AG09309 (cell line): ENCODE measurements at regions not wholly inside any gene's neighbourhood (a gene's known extent, or its start where the extent isn't known, plus 50 kb on each side); places are given as distances from the start of the nearest gene placed in this dataset.

Experiments used
- DNase-seq: peaks from one replicate; pipeline ENCODE4 v3.0.0-alpha.2; 2010; ENCODE audit warnings: low read depth
- H3K4me3 ChIP-seq: 2 replicates; pipeline ENCODE4 v1.5.1; 2011; ENCODE audit warnings: mild to moderate bottlenecking, low read depth, low read length, moderate library complexity; ENCODE audit not compliant: control insufficient read depth
- TF ChIP-seq, protein P1 (sequence below): IDR thresholded peaks from 2 replicates; pipeline ENCODE4 v1.5.1; 2011; ENCODE audit warnings: mild to moderate bottlenecking, low read depth, low read length, inconsistent platforms; ENCODE audit not compliant: insufficient read depth, control insufficient read depth; ENCODE audit errors: missing control alignments

DNA sequence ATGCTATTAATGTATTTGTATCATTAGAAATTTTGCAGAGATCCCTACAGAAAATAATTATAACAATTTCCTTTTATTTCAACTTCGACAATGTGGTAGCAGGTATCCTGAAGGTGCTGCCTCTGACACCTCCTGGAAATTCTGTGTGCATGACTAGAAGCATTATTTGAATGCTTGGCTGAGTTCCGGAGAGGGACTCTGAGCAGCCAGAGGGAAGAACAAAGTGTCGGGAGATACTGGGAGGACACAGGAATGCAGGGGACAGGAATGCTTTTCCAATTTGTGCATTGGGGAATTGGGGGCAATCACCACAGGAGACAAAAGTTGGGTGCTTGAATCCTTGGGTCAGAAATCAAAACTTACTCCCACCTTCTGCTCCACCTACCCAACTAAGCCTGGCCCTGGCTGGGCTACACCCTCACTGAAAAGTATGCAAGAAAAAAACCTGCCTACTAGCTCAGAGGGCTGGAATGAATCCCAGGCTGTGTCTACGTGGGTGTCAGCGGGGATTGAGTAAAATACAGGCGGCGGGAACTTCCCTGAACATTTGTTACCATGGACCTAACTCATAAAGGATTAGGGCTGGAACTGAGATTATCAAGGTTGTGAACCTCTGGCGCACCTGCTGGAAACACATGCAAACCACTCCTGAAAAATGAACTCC is 299.3 kb downstream of the SOX11 start:
- no peak overlapping the region for H3K4me3 ChIP-seq
- no peak for DNase-seq
- TF ChIP-seq, protein P1, sequence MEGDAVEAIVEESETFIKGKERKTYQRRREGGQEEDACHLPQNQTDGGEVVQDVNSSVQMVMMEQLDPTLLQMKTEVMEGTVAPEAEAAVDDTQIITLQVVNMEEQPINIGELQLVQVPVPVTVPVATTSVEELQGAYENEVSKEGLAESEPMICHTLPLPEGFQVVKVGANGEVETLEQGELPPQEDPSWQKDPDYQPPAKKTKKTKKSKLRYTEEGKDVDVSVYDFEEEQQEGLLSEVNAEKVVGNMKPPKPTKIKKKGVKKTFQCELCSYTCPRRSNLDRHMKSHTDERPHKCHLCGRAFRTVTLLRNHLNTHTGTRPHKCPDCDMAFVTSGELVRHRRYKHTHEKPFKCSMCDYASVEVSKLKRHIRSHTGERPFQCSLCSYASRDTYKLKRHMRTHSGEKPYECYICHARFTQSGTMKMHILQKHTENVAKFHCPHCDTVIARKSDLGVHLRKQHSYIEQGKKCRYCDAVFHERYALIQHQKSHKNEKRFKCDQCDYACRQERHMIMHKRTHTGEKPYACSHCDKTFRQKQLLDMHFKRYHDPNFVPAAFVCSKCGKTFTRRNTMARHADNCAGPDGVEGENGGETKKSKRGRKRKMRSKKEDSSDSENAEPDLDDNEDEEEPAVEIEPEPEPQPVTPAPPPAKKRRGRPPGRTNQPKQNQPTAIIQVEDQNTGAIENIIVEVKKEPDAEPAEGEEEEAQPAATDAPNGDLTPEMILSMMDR = no peak

DNA sequence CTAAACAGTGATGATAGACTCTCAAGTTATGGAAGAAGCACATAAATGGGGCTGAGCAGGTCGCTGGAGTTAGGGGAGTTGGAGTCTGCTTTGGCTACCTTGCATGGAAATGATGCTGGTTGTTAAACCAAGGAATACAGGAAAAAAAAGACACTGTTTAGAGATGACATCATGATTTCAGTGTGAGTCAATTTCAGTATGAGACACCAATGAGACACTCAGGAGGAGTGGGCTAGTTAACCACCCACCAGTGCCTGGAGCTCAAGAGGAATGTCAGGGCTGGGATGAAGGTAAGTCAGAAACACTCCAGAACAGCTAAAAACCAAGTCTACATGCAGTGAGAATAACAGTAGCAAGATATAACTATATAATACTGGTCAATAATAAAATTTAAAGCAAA is 303.6 kb downstream of the SOX11 start:
- TF ChIP-seq, protein P1 = no peak
- DNase-seq = no peak
- H3K4me3 ChIP-seq = no peak overlapping the region

GRCh38 chr2:6008186-6008585 is 316.0 kb downstream of the SOX11 start:
- DNase-seq = no peak
- H3K4me3 ChIP-seq = no peak overlapping the region
- TF ChIP-seq, protein P1 = no peak

GRCh38 chr2:6008726-6009125 is 316.5 kb downstream of the SOX11 start:
- TF ChIP-seq, protein P1 = no peak
- no peak overlapping the region for H3K4me3 ChIP-seq
- DNase-seq = no peak

- no peak for DNase-seq
- H3K4me3 ChIP-seq = no peak overlapping the region
- TF ChIP-seq, protein P1 = no peak
Observed at GRCh38 chr2:6010163-6010562, 318.0 kb downstream of the SOX11 start.

- TF ChIP-seq, protein P1 = no peak
- no peak overlapping the region for H3K4me3 ChIP-seq
- no peak for DNase-seq
Observed at GRCh38 chr2:6011921-6012320, 319.7 kb downstream of the SOX11 start.

- no peak overlapping the region for H3K4me3 ChIP-seq
- TF ChIP-seq, protein P1 = no peak
- DNase-seq = no peak
Observed at GRCh38 chr2:6017736-6018286, 325.6 kb downstream of the SOX11 start.
